BJ (cell line): ENCODE measurements at regions not wholly inside any gene's neighbourhood (a gene's known extent, or its start where the extent isn't known, plus 50 kb on each side); places are given as distances from the start of the nearest gene placed in this dataset.

Experiments
- CTCF ChIA-PET: fragments of 350-600 bp; formaldehyde crosslinking; extraction: SDS; loops from one replicate; lab custom pipeline; 2021; ENCODE audit warnings: antibody characterized with exemption, inconsistent platforms; lab: Yijun Ruan, JAX
- POLR2A ChIA-PET: fragments of 300-600 bp; sonication (Branson Sonifier 250); formaldehyde crosslinking; extraction: SDS; loops from one replicate; lab custom pipeline; 2021; ENCODE audit warnings: antibody characterized with exemption; lab: Charles Lee
- DNase-seq: peaks from one replicate; pipeline ENCODE4 v3.0.0-alpha.2; 2011; ENCODE audit warnings: low read depth
- H3K27me3 ChIP-seq: 2 replicates; pipeline ENCODE4 v1.6.0; 2011; ENCODE audit warnings: low read length; ENCODE audit not compliant: control insufficient read depth, insufficient read depth
- H3K36me3 ChIP-seq: 2 replicates; pipeline ENCODE4 v1.5.1; 2011; ENCODE audit warnings: low read length; ENCODE audit not compliant: control insufficient read depth, insufficient read depth
- H3K4me3 ChIP-seq: 2 replicates; pipeline ENCODE4 v1.5.1; 2011; ENCODE audit warnings: low read depth, mild to moderate bottlenecking, control low read depth, low read length
- TF ChIP-seq, protein P1 (sequence below): IDR thresholded peaks from 2 replicates; pipeline ENCODE4 v1.5.1; 2011; ENCODE audit warnings: low read depth, mild to moderate bottlenecking, control low read depth, inconsistent platforms, low read length, moderate library complexity; ENCODE audit not compliant: insufficient read depth

DNA sequence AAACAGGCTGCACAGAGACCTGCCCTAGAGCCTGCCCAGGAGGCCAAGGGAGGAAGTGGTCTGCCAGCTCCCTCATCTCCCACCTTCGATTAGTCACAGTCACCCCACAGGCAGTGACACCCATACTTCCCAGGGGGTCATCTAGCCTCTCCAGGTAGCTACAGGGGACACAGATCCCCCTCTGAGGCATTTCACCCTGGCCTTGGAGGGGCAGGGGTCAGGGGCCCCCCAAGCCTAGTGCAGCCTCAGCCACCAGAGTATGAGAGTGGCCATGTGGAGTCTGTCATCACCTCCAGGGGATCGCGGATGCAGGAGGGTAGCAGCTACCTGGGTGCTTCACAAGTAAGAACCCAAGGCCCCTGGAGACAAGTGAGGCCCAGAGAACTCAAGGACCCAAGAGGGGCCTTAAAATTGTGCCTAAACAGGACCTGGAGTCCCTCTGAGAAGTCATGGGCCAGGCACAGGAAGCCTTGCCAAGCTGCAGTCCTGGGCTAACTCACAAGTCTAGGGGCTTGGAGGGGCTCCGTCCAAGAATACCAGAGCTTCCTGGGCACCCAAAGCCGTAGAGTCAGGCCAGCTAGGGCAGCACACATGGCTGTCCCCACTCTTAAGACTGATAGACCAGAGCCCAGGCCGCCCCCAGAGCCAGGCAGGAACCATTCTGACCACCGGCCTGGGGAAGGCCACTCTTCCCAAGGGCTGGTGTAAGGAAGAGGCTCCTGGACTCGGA, 354.3 kb upstream of the ID2 start:
- no peaks in the 10 kb centered on the region for H3K36me3 ChIP-seq
- no peak for DNase-seq
- no peak overlapping the region for H3K4me3 ChIP-seq
- ChIA-PET POLR2A (no interaction called here), CTCF (no interaction called here)
- peaks cover 1% of the 10 kb centered on the region for H3K27me3 ChIP-seq
- TF ChIP-seq, protein P1, sequence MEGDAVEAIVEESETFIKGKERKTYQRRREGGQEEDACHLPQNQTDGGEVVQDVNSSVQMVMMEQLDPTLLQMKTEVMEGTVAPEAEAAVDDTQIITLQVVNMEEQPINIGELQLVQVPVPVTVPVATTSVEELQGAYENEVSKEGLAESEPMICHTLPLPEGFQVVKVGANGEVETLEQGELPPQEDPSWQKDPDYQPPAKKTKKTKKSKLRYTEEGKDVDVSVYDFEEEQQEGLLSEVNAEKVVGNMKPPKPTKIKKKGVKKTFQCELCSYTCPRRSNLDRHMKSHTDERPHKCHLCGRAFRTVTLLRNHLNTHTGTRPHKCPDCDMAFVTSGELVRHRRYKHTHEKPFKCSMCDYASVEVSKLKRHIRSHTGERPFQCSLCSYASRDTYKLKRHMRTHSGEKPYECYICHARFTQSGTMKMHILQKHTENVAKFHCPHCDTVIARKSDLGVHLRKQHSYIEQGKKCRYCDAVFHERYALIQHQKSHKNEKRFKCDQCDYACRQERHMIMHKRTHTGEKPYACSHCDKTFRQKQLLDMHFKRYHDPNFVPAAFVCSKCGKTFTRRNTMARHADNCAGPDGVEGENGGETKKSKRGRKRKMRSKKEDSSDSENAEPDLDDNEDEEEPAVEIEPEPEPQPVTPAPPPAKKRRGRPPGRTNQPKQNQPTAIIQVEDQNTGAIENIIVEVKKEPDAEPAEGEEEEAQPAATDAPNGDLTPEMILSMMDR, result no peak

GRCh38 chr2:8328217-8328616, 353.6 kb upstream of the ID2 start:
- H3K4me3 ChIP-seq, result no peak overlapping the region
- no peak for DNase-seq
- CTCF ChIA-PET, result no interaction called here
- no peaks in the 10 kb centered on the region for H3K36me3 ChIP-seq
- peaks cover 1% of the 10 kb centered on the region for H3K27me3 ChIP-seq
- POLR2A ChIA-PET, result no interaction called here
- TF ChIP-seq, protein P1, result no peak

DNA sequence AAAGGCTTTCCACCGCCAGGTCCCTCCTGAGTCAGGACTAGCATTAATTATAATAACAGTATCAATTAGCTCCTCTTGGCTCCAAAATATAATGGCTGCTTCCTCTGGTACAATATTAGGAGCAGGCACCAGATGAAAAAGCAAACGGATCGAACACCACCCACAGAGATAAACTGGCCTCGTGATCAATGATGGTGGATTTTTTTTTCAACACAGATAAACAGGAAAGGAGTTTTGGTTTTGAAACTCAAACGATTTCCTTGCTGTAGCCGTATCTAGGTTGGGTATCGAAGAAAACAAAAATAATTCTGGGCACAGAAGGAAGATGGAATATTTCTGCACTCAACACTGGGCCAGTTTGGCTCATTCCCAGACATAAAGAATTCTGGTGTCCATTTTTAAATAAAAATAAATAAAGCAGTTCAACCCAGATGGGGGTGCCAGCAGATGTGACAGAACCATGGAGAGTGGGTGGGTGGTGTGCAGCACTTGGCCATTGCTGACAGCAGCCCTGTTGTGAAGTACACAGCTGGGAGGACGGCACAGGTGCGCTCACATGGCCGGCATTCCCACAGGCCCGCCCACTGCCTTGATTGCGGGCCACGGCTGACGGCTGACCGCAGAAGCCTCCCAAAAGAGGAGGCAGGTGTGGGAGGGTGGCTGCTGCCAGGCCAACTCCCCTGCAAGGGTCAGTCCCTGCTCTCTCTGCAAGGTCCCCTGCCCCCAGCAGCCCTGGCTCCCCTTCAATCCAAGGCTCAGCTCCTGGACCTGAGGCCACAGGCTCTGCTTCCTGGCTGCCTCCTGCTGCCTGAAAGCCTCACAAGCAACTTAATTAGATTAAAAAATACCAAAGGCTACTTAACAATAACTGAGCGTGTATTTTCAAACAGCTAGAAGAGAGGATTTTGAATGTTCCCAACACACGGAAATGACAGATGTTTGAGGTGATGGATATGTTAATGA, 351.9 kb upstream of the ID2 start:
- POLR2A ChIA-PET, result no interaction called here
- TF ChIP-seq, protein P1, result no peak

DNA sequence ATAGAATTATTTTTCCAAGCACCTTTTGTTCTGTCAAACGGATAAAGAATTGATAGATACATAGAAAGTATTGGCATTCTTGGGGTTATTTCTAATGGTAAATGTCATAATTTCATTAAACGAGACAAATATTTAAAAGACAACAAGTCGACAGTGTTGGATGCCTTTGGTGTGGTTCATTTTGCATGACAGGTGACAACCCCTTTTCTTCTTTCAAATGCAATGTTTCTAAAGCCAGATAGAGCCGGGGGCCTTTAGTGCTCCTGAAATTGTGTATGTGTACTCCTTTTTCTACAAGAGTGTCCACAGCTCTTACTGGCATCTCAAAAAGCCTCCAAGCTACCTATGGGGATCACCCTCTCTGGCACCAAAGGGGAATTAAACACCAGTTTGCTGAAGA, 350.8 kb upstream of the ID2 start:
- Histone ChIP-seq H3K27me3 (peaks cover under 1% of the 10 kb centered on the region; the same call in 1 of the 2 replicates), H3K36me3 (no peaks in the 10 kb centered on the region), H3K4me3 (no peak overlapping the region)
- DNase-seq, result no peak
- ChIA-PET CTCF (no interaction called here), POLR2A (no interaction called here)
- TF ChIP-seq, protein P1, result no peak

More for the DNA sequence above, 351.9 kb upstream of the ID2 start:
- H3K27me3 ChIP-seq, result peaks cover 1% of the 10 kb centered on the region; the same call in 1 of the 2 replicates
- CTCF ChIA-PET, result interaction anchor here (0.7 kb wide), 1 partner anchor 12 kb away, joined by 4 read pairs; no protein-coding TSS in a partner anchor
- no peaks in the 10 kb centered on the region for H3K36me3 ChIP-seq
- no peak for DNase-seq
- no peak overlapping the region for H3K4me3 ChIP-seq

DNA sequence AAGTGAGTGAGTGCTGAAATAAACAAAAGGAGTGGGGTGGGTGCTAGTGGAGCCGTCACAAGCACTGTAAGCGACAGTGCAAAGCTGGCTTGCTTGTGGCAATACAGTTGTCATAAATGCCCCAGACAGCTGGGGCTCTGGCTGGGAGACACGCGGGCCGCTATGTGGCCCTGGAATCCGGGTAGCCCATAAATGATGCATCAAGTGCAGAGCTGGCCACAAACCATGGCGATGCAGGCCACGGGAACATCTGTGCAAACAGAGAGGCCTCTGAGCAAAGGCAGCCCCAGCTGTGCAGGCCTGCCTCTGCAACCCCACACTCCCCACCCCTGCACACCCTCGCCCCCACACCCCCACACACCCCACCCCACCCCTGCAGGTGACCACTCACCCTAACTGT, 349.2 kb upstream of the ID2 start:
- Histone ChIP-seq H3K4me3 (no peak overlapping the region), H3K27me3 (no peaks in the 10 kb centered on the region), H3K36me3 (no peaks in the 10 kb centered on the region)
- DNase-seq, result no peak
- TF ChIP-seq, protein P1, result no peak
- CTCF ChIA-PET, result no interaction called here
- POLR2A ChIA-PET, result no interaction called here
